Spinal cord (tissue), 9 donors: ENCODE measurements at regions not wholly inside any gene's neighbourhood (a gene's known extent, or its start where the extent isn't known, plus 50 kb on each side); places are given as distances from the start of the nearest gene placed in this dataset.

Source experiments
- DNase-seq, 6 donors: peaks; one replicate each; pipeline versions ENCODE4 v3.0.0 to v3.0.0-alpha.2; 2013 to 2015; ENCODE audit warnings: low spot score in 6 of 6, low read depth in 4 of 6
- H3K27ac ChIP-seq: one replicate; pipeline ENCODE4 v1.5.1; 2013; ENCODE audit warnings: low read depth, low read length, control low read depth
- H3K27me3 ChIP-seq: one replicate; pipeline ENCODE4 v1.6.1; 2013; ENCODE audit warnings: low read length; ENCODE audit not compliant: control insufficient read depth, insufficient read depth
- H3K36me3 ChIP-seq: one replicate; pipeline ENCODE4 v1.6.1; 2013; ENCODE audit warnings: low read length; ENCODE audit not compliant: control insufficient read depth, insufficient read depth
- H3K4me1 ChIP-seq: one replicate; pipeline ENCODE4 v1.6.1; 2013; ENCODE audit warnings: low read length; ENCODE audit not compliant: control insufficient read depth, insufficient read depth
- H3K4me3 ChIP-seq: one replicate; pipeline ENCODE4 v1.5.1; 2013; ENCODE audit warnings: low read depth, low read length, control low read depth
- H3K9me3 ChIP-seq: one replicate; pipeline ENCODE4 v1.6.1; 2013; ENCODE audit warnings: low read length; ENCODE audit not compliant: control insufficient read depth, insufficient read depth
- whole genome bisulfite sequencing: methylation state at CpG from one replicate; pipeline ENCODE4 v1.1.5; 2013; ENCODE audit warnings: missing lambda C conversion rate; ENCODE audit not compliant: insufficient coverage; 5-methylcytosine and 5-hydroxymethylcytosine counted together
- donor health status: healthy.

- H3K27ac ChIP-seq: no peak overlapping the region
- H3K36me3 ChIP-seq: no peaks in the 10 kb centered on the region
- H3K9me3 ChIP-seq: no peaks in the 10 kb centered on the region
- no CpG with 5 or more reads among the region's 1 CpG for WGBS
- no peaks in the 10 kb centered on the region for H3K4me1 ChIP-seq
- DNase-seq: no peak
- no peak overlapping the region for H3K4me3 ChIP-seq
- H3K27me3 ChIP-seq: no peaks in the 10 kb centered on the region
These were observed 284.5 kb downstream of the SPATA31D1 start for GRCh38 chr9:82273121-82273520.

DNA sequence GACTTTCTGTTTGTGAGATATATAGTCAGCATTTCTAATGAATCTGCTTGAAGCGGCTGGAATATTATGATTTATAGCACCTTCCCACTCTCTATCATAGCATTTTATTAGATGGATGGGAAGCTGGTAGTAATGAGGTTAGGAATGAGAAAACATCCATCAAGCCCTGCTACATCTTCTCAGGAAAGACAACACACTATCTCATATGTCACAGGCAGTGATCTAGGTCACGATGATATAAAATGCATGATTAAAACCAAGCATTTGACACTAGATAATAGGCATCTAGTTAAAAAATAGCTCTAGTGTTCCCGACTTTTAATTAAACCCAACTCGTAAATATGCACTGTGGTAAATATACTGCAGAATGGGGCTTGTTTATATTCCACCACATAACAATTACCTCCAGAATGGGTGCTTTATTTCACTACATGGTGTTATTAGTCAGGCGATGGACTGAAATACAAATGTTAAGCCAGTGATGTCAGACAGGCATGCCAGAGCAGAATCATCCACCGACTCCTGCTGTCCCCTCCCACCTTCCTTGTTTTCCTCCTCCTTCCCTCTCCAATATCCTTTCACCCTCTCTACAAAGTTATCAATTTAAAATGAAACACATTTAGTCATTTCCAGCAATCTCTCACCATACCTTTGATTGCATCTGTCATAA is 286.8 kb downstream of the SPATA31D1 start:
- WGBS: 57% methylated on average over 1 of the region's 6 CpGs

DNA sequence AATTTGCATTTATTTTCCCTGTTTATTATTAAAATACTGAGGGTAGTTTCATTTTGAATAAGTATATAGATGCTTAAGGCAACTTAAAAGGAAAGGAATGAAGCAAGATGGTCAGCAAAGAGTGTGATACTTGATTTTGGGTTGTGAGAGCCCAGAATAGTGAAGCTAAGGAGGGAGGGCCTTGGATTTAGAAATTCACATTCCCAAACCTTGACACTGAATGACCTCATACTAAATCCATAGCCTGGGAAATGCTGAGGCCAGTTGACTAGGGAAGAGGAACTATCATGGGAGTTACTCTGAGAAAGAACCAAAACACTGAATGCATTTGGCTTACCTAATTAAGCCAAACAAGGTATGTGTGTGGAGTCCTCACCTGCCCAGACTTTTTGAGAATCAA is 292.5 kb downstream of the SPATA31D1 start:
- Histone ChIP-seq H3K4me1 (no peaks in the 10 kb centered on the region), H3K4me3 (no peak overlapping the region), H3K27ac (no peak overlapping the region), H3K36me3 (no peaks in the 10 kb centered on the region), H3K9me3 (no peaks in the 10 kb centered on the region), H3K27me3 (no peaks in the 10 kb centered on the region)
- DNase-seq: no peak

More for the DNA sequence above, 286.8 kb downstream of the SPATA31D1 start:
- Histone ChIP-seq H3K4me3 (no peak overlapping the region), H3K36me3 (no peaks in the 10 kb centered on the region), H3K27me3 (no peaks in the 10 kb centered on the region), H3K27ac (no peak overlapping the region), H3K9me3 (no peaks in the 10 kb centered on the region), H3K4me1 (no peaks in the 10 kb centered on the region)
- DNase-seq: peak in 2 of 6 donors; percentile 15 to 81

GRCh38 chr9:82284758-82285157 is 296.2 kb downstream of the SPATA31D1 start:
- no peaks in the 10 kb centered on the region for H3K9me3 ChIP-seq
- 86% methylated on average over 3 of the region's 3 CpGs for WGBS
- no peaks in the 10 kb centered on the region for H3K27me3 ChIP-seq
- no peak for DNase-seq
- no peaks in the 10 kb centered on the region for H3K36me3 ChIP-seq
- H3K4me1 ChIP-seq: no peaks in the 10 kb centered on the region
- H3K27ac ChIP-seq: no peak overlapping the region
- H3K4me3 ChIP-seq: no peak overlapping the region

DNA sequence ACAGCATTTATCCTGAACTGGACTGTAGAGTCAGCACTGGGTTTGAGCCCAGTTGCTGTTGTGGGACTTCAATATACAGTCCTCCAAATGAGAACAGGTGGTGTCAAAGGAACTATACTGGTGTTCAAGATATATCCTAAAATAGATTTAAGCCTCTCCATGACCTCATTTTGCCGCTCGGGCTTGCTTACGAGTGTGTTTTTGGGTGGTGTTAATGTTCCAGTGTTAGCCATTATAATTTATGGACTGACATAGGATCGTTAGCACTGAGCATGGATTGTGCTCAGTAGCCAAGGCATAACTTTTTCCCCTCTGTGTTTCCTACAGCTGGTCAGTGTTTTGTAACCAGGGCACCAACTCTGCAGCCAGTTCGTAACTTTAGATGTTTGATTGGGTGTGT is 306.6 kb downstream of the SPATA31D1 start:
- no peak overlapping the region for H3K4me3 ChIP-seq
- no peaks in the 10 kb centered on the region for H3K27me3 ChIP-seq
- H3K4me1 ChIP-seq: no peaks in the 10 kb centered on the region
- no peak overlapping the region for H3K27ac ChIP-seq
- 0% methylated on average over 1 of the region's 5 CpGs for WGBS
- DNase-seq: no peak
- no peaks in the 10 kb centered on the region for H3K9me3 ChIP-seq
- H3K36me3 ChIP-seq: no peaks in the 10 kb centered on the region

GRCh38 chr9:82299870-82300269 is 311.3 kb downstream of the SPATA31D1 start:
- H3K27me3 ChIP-seq: no peaks in the 10 kb centered on the region
- H3K36me3 ChIP-seq: no peaks in the 10 kb centered on the region
- no peaks in the 10 kb centered on the region for H3K9me3 ChIP-seq
- no peak for DNase-seq
- H3K4me3 ChIP-seq: no peak overlapping the region
- no peak overlapping the region for H3K27ac ChIP-seq
- no peaks in the 10 kb centered on the region for H3K4me1 ChIP-seq

GRCh38 chr9:82302968-82303655 is 314.5 kb downstream of the SPATA31D1 start:
- Histone ChIP-seq H3K9me3 (no peaks in the 10 kb centered on the region), H3K4me1 (no peaks in the 10 kb centered on the region), H3K36me3 (no peaks in the 10 kb centered on the region), H3K27me3 (no peaks in the 10 kb centered on the region), H3K4me3 (no peak overlapping the region), H3K27ac (no peak overlapping the region)
- no peak for DNase-seq
- WGBS: 88% methylated on average over 3 of the region's 5 CpGs

GRCh38 chr9:82308836-82309235 is 320.3 kb downstream of the SPATA31D1 start:
- H3K4me1 ChIP-seq: no peaks in the 10 kb centered on the region
- H3K27me3 ChIP-seq: no peaks in the 10 kb centered on the region
- no peaks in the 10 kb centered on the region for H3K36me3 ChIP-seq
- DNase-seq: peak in 1 of 6 donors; percentile 78
- no CpG with 5 or more reads among the region's 3 CpGs for WGBS
- H3K27ac ChIP-seq: no peak overlapping the region
- no peak overlapping the region for H3K4me3 ChIP-seq
- no peaks in the 10 kb centered on the region for H3K9me3 ChIP-seq

DNA sequence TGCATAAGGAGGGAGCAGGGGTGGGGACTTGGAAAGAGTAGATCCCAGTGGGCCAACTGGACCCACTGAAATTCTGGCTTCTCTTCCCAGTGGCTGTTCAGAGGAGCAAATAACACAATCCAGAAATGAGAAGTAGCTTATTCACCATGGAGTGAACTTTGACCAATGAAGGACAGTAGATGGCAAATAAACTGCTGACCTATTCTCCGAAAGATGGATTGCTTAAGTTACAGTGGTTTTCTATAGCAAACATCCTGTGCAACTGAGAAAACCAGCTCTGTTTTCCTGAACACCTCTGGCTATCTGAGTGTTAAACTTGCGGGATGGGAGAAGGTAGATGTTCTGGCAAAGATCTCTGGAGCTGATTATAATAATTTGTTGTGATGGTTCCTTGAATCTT is 325.1 kb downstream of the SPATA31D1 start:
- H3K27me3 ChIP-seq: no peaks in the 10 kb centered on the region
- H3K9me3 ChIP-seq: no peaks in the 10 kb centered on the region
- 100% methylated on average over 2 of the region's 2 CpGs for WGBS
- no peak for DNase-seq
- H3K4me1 ChIP-seq: no peaks in the 10 kb centered on the region
- no peaks in the 10 kb centered on the region for H3K36me3 ChIP-seq
- no peak overlapping the region for H3K4me3 ChIP-seq
- no peak overlapping the region for H3K27ac ChIP-seq

DNA sequence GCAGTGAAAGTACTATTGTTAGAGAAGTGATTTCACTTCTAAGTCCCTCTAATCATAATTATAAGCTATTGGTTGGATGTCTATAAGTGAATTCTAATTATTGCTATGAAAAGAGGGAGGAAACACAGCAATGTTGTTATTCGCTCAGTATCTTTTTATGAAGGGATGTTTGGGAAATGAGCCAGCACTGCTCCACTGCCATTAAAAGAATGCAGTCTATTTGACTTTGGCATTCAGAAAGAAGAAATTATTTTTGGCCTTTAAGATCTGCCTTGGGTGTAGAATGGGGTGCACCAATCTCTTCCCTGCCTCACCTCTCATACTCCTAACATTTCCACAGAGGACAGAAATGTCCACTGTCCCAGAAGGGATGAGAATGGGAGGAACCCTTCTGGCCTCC is 332.0 kb downstream of the SPATA31D1 start:
- Histone ChIP-seq H3K36me3 (no peaks in the 10 kb centered on the region), H3K27me3 (no peaks in the 10 kb centered on the region), H3K9me3 (peaks cover 3% of the 10 kb centered on the region), H3K27ac (no peak overlapping the region), H3K4me1 (no peaks in the 10 kb centered on the region), H3K4me3 (no peak overlapping the region)
- DNase-seq: no peak
- no CpG with 5 or more reads among the region's 1 CpG for WGBS
